Mesendoderm (in vitro differentiated cells): ENCODE measurements at regions not wholly inside any gene's neighbourhood (a gene's known extent, or its start where the extent isn't known, plus 50 kb on each side); places are given as distances from the start of the nearest gene placed in this dataset.

Experiments used
- DNase-seq: peaks from one replicate; pipeline ENCODE4 v3.0.0; 2013
- H2AK5ac ChIP-seq: 2 replicates; pipeline ENCODE4 v1.6.1; 2013; ENCODE audit warnings: low read length, inconsistent platforms
- H2BK120ac ChIP-seq: 2 replicates; pipeline ENCODE4 v1.6.1; 2013; ENCODE audit warnings: low read depth, mild to moderate bottlenecking, low read length, moderate library complexity, mixed read lengths
- H2BK15ac ChIP-seq: replicated peaks from 2 replicates; pipeline ENCODE4 v1.6.1; 2013; ENCODE audit warnings: low read depth, mild to moderate bottlenecking, moderate library complexity
- H2BK5ac ChIP-seq: 2 replicates; pipeline ENCODE4 v1.6.1; 2013; ENCODE audit warnings: low read length, inconsistent platforms
- H3K18ac ChIP-seq: 2 replicates; pipeline ENCODE4 v1.6.1; 2013; ENCODE audit warnings: mild to moderate bottlenecking, low read length, mixed read lengths
- H3K23ac ChIP-seq: one replicate; pipeline ENCODE4 v1.6.1; 2013; ENCODE audit warnings: low read length
- H3K27ac ChIP-seq: 2 replicates; pipeline ENCODE4 v1.5.1; 2013; ENCODE audit warnings: low read depth, mild to moderate bottlenecking, inconsistent platforms, low read length, moderate library complexity
- H3K27me3 ChIP-seq: 2 replicates; pipeline ENCODE4 v1.6.1; 2013; ENCODE audit warnings: low read length, control low read depth, mild to moderate bottlenecking, inconsistent platforms; ENCODE audit not compliant: insufficient read depth, poor library complexity
- H3K36me3 ChIP-seq: 2 replicates; pipeline ENCODE4 v1.6.1; 2013; ENCODE audit warnings: low read length, inconsistent platforms; ENCODE audit not compliant: control insufficient read depth, insufficient read depth
- H3K4ac ChIP-seq: one replicate; pipeline ENCODE4 v1.6.1; 2013; ENCODE audit warnings: low read depth, mild to moderate bottlenecking, low read length, moderate library complexity
- H3K4me1 ChIP-seq: 2 replicates; pipeline ENCODE4 v1.6.1; 2013; ENCODE audit warnings: low read depth, low read length, inconsistent platforms; ENCODE audit not compliant: control insufficient read depth
- H3K4me2 ChIP-seq: 2 replicates; pipeline ENCODE4 v1.6.1; 2013; ENCODE audit warnings: low read length
- H3K4me3 ChIP-seq: 2 replicates; pipeline ENCODE4 v1.5.1; 2013; ENCODE audit warnings: mild to moderate bottlenecking, low read length
- H3K56ac ChIP-seq: one replicate; pipeline ENCODE4 v1.6.1; 2013; ENCODE audit warnings: low read length
- H3K79me1 ChIP-seq: 2 replicates; pipeline ENCODE4 v1.6.1; 2013; ENCODE audit warnings: low read length, inconsistent platforms
- H3K79me2 ChIP-seq: 2 replicates; pipeline ENCODE4 v1.6.1; 2013; ENCODE audit warnings: mild to moderate bottlenecking, low read length; ENCODE audit not compliant: control insufficient read depth, insufficient read depth
- H3K9ac ChIP-seq: 2 replicates; pipeline ENCODE4 v1.6.1; 2013; ENCODE audit warnings: low read length, inconsistent platforms
- H4K5ac ChIP-seq: one replicate; pipeline ENCODE4 v1.6.1; 2013; ENCODE audit warnings: low read length
- H4K8ac ChIP-seq: one replicate; pipeline ENCODE4 v1.6.1; 2013; ENCODE audit warnings: low read depth, mild to moderate bottlenecking, control low read depth, low read length, moderate library complexity
- WGBS: extraction: QIAGEN DNeasy Blood & Tissue Kit; methylation state at CpG from one replicate; pipeline ENCODE4 v1.1.7; 2013; ENCODE audit warnings: low lambda C conversion rate, missing lambda C conversion rate; ENCODE audit not compliant: insufficient coverage; ENCODE audit errors: extremely low coverage; 5-methylcytosine and 5-hydroxymethylcytosine counted together

DNA sequence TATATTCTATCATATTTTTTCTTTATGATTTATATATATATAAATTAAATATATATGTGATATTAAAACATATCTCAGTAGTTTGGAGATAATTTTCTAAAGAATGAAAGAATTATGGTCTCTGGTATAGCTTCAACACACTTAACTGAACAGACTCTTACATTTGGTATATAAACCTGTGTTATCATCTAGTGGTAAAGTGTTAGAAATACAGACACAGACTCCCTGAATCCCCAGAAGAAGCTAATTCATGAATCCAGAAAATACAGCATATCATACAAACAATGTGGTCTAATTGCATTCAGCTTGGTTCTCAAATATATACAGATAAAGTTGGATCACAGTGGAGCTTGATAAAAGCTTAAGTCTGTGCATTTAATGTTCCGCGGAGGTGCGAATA is 1100.4 kb downstream of the ROBO2 start:
- no peaks in the 10 kb centered on the region for H3K4me1 ChIP-seq
- no peak overlapping the region for H4K5ac ChIP-seq
- DNase-seq = no peak
- no peak overlapping the region for H2BK5ac ChIP-seq
- H3K23ac ChIP-seq = no peak overlapping the region
- no peak overlapping the region for H3K27ac ChIP-seq
- H3K36me3 ChIP-seq = no peaks in the 10 kb centered on the region
- no peak overlapping the region for H3K4me3 ChIP-seq
- H2BK120ac ChIP-seq = peak overlapping the region; percentile 4
- no CpG with 5 or more reads among the region's 3 CpGs for WGBS
- H4K8ac ChIP-seq = no peak overlapping the region
- H3K27me3 ChIP-seq = no peaks in the 10 kb centered on the region
- H3K79me1 ChIP-seq = no peaks in the 10 kb centered on the region
- H3K79me2 ChIP-seq = no peaks in the 10 kb centered on the region
- H2BK15ac ChIP-seq = no peak overlapping the region
- H3K9ac ChIP-seq = no peak overlapping the region
- no peak overlapping the region for H3K56ac ChIP-seq
- no peak overlapping the region for H2AK5ac ChIP-seq
- H3K4me2 ChIP-seq = no peak overlapping the region
- no peak overlapping the region for H3K4ac ChIP-seq
- no peak overlapping the region for H3K18ac ChIP-seq

DNA sequence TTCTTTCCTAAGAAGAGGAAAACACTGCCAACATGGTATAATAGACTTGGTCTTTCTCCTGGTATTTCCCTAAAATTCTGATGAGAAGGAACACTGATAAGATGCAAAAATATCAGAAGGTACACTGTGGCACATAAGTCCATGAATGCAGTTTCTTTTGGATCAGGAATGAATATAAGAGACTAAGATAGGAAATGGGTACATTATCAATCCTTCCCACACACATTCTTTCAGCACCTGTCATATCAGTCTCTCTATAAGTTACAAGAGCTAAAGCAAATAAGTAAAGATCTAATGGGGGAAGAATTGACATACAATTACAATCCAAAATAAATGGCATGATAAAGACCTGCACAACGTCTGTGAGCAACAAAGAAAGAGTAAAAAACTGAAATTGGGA is 1101.0 kb downstream of the ROBO2 start:
- H3K4me1 ChIP-seq = no peaks in the 10 kb centered on the region
- no peak overlapping the region for H4K8ac ChIP-seq
- no peak overlapping the region for H3K4ac ChIP-seq
- no peak overlapping the region for H2BK5ac ChIP-seq
- no peak overlapping the region for H2BK15ac ChIP-seq
- no peak overlapping the region for H3K4me3 ChIP-seq
- H3K27me3 ChIP-seq = no peaks in the 10 kb centered on the region
- DNase-seq = no peak
- WGBS = no CpG with 5 or more reads among the region's 1 CpG
- H2AK5ac ChIP-seq = no peak overlapping the region
- H3K79me1 ChIP-seq = no peaks in the 10 kb centered on the region
- no peak overlapping the region for H3K23ac ChIP-seq
- H3K4me2 ChIP-seq = no peak overlapping the region
- no peak overlapping the region for H3K9ac ChIP-seq
- no peak overlapping the region for H2BK120ac ChIP-seq
- H3K18ac ChIP-seq = no peak overlapping the region
- no peaks in the 10 kb centered on the region for H3K79me2 ChIP-seq
- no peak overlapping the region for H3K27ac ChIP-seq
- no peak overlapping the region for H3K56ac ChIP-seq
- H4K5ac ChIP-seq = no peak overlapping the region
- no peaks in the 10 kb centered on the region for H3K36me3 ChIP-seq

DNA sequence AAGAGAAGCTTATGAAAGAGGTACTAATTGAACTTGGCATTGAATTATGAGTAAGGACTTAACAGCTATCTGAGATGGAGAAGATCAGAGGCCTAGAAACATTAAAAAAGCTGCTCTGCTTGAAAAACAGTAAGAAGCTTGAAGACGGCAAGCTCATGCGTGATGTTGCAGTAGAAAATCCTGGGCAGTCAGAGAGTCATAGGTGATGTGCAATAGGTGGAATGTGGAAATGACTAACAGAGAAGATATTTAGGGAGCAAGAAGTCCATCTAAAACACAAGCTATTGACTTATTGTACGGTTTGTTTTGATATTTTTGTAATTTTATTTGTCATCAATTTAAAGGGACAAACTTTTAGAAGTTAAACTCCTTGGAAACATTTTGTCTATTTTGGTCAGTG is 1101.4 kb downstream of the ROBO2 start:
- Histone ChIP-seq H3K27me3 (no peaks in the 10 kb centered on the region), H3K4me1 (no peaks in the 10 kb centered on the region), H4K5ac (no peak overlapping the region), H3K9ac (no peak overlapping the region), H3K79me1 (no peaks in the 10 kb centered on the region), H3K4me3 (no peak overlapping the region), H3K4me2 (no peak overlapping the region), H3K27ac (no peak overlapping the region), H2BK120ac (no peak overlapping the region), H3K36me3 (no peaks in the 10 kb centered on the region), H3K56ac (no peak overlapping the region), H2BK5ac (no peak overlapping the region), H4K8ac (no peak overlapping the region), H2BK15ac (no peak overlapping the region), H3K18ac (no peak overlapping the region), H2AK5ac (no peak overlapping the region), H3K4ac (no peak overlapping the region), H3K23ac (no peak overlapping the region), H3K79me2 (no peaks in the 10 kb centered on the region)
- DNase-seq = peak; percentile 8
- no CpG with 5 or more reads among the region's 3 CpGs for WGBS

DNA sequence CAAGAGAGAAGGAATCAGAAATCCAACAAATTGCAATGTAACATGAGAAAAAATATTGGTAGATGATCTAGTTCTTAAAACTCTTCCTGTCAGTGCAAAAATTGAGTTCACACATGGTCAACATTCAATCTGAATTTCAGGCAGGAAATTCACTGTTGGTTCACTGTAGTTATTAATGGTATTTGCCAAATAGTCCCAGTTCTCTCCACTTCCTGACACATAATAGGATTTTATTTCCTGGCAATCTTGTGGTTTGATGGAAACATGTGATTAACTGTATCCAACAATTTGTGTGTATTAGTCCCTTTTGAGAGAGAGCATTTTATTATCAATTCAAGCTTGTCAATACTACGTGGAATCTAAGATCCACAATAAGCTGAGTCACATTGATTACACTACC is 1103.1 kb downstream of the ROBO2 start:
- Histone ChIP-seq H3K4me2 (no peak overlapping the region), H3K4ac (no peak overlapping the region), H3K4me3 (no peak overlapping the region), H3K27ac (no peak overlapping the region), H3K23ac (no peak overlapping the region), H3K9ac (no peak overlapping the region), H4K5ac (no peak overlapping the region), H3K4me1 (no peaks in the 10 kb centered on the region), H3K27me3 (no peaks in the 10 kb centered on the region), H4K8ac (no peak overlapping the region), H3K79me2 (no peaks in the 10 kb centered on the region), H2AK5ac (no peak overlapping the region), H2BK5ac (no peak overlapping the region), H2BK120ac (no peak overlapping the region), H3K56ac (no peak overlapping the region), H3K79me1 (no peaks in the 10 kb centered on the region), H3K18ac (no peak overlapping the region), H3K36me3 (no peaks in the 10 kb centered on the region), H2BK15ac (no peak overlapping the region)
- DNase-seq = no peak
- no CpG with 5 or more reads among the region's 1 CpG for WGBS

DNA sequence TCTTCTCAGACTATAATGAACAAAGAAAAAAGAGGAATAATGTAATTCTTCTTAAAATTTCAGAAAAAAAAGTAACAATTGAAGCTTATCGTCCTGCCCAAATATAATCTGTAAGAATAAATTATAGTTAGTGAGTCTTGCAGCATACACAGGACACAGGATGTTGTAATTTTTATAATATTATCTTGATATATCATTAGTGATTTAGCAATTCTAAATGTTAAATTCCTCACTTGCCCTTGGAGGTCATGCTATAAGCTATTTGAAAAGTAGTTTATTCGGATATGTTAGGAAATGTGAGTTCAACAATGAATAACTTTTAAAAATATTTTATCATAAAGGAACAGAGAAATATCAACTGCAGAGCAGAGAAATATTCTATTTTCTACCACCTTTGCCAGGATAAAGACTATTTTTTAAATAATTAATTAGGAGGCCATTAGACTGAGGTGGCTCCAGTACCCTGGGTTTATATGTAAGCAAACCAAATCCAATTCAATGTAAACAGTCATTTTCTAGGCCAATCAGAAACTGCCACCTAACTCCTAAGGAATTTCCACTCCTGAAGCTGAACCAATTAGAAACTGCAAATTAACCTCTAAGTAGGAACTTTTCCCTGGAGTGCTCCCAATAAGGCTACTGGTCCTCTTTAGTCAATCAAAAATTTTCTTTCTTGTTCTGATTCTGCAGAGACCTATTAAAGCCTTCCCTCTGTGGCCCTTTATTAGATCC is 1109.3 kb downstream of the ROBO2 start:
- no peak overlapping the region for H3K4ac ChIP-seq
- no peaks in the 10 kb centered on the region for H3K79me1 ChIP-seq
- no peaks in the 10 kb centered on the region for H3K36me3 ChIP-seq
- no peak overlapping the region for H2BK15ac ChIP-seq
- no peak overlapping the region for H3K27ac ChIP-seq
- H2BK5ac ChIP-seq = no peak overlapping the region
- no peak overlapping the region for H3K9ac ChIP-seq
- no peaks in the 10 kb centered on the region for H3K79me2 ChIP-seq
- H3K18ac ChIP-seq = no peak overlapping the region
- no peak overlapping the region for H3K56ac ChIP-seq
- peak; percentile 27 for DNase-seq
- H3K4me2 ChIP-seq = no peak overlapping the region
- WGBS = no CpG with 5 or more reads among the region's 2 CpGs
- H2BK120ac ChIP-seq = no peak overlapping the region
- no peak overlapping the region for H2AK5ac ChIP-seq
- H3K4me1 ChIP-seq = no peaks in the 10 kb centered on the region
- no peak overlapping the region for H4K8ac ChIP-seq
- no peaks in the 10 kb centered on the region for H3K27me3 ChIP-seq
- no peak overlapping the region for H4K5ac ChIP-seq
- no peak overlapping the region for H3K4me3 ChIP-seq
- no peak overlapping the region for H3K23ac ChIP-seq

DNA sequence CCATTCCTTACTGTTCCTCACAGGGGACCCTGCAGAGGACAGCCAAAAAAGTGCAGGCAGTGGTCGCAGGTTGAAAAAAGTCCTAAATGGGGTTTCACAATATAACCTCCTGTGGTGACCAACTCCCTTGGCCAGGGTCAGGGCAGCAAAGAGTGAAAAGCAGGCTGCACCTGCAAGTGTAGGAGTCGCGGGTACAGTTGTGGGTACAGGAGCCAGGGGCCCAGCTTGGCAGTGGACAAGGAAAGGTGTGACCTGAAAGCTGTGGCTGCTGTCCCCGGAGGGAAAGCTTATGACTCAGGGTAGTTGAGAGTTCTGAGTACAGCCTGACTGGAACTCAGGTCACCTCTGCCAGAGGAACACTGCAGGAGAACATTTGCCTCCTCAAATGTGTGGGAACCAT is 1114.1 kb downstream of the ROBO2 start:
- Histone ChIP-seq H2AK5ac (no peak overlapping the region), H3K4me1 (no peaks in the 10 kb centered on the region), H3K79me1 (no peaks in the 10 kb centered on the region), H3K4ac (no peak overlapping the region), H2BK5ac (no peak overlapping the region), H3K18ac (no peak overlapping the region), H3K27ac (no peak overlapping the region), H3K9ac (no peak overlapping the region), H2BK15ac (no peak overlapping the region), H3K4me3 (no peak overlapping the region), H4K5ac (no peak overlapping the region), H3K56ac (peak overlapping the region; percentile 39), H3K23ac (no peak overlapping the region), H3K27me3 (no peaks in the 10 kb centered on the region), H4K8ac (no peak overlapping the region), H3K4me2 (no peak overlapping the region), H3K79me2 (no peaks in the 10 kb centered on the region), H3K36me3 (no peaks in the 10 kb centered on the region), H2BK120ac (no peak overlapping the region)
- WGBS = no CpG with 5 or more reads among the region's 4 CpGs
- no peak for DNase-seq
